ENCODE measurements at regions not wholly inside any gene's neighbourhood (a gene's known extent, or its start where the extent isn't known, plus 50 kb on each side); places are given as distances from the start of the nearest gene placed in this dataset.

GRCh38 chr7:32298408-32299132 lies 191.6 kb downstream of the LSM5 start:
- TF ChIP-seq EZH2 (IDR thresholded peaks at IDR 0.05; ENCODE audit: insufficient read depth, poor library complexity, severe bottlenecking) (no peak), EZH2phosphoT487 (IDR thresholded peaks at IDR 0.05; ENCODE audit: insufficient read depth, low read depth) (no peak)
